ENCODE measurements at regions not wholly inside any gene's neighbourhood (a gene's known extent, or its start where the extent isn't known, plus 50 kb on each side); places are given as distances from the start of the nearest gene placed in this dataset.

- TF ChIP-seq EZH2 (IDR thresholded peaks at IDR 0.05; ENCODE audit: borderline replicate concordance), result no peak
- no peak for TF ChIP-seq CTCF (IDR thresholded peaks at IDR 0.05; ENCODE audit: poor library complexity)
These were observed 1066.1 kb upstream of the SORCS1 start for GRCh38 chr10:108230478-108231170.
